HK-2 (cell line): ENCODE measurements at regions not wholly inside any gene's neighbourhood (a gene's known extent, or its start where the extent isn't known, plus 50 kb on each side); places are given as distances from the start of the nearest gene placed in this dataset.
"Not testable (repeated sequence)": the region's sequence is repeated elsewhere in the genome, so short reads cannot be mapped to it uniquely, and the experiment has no call there.

Experiments used
- DNase-seq: peaks from one replicate; pipeline ENCODE4 v3.0.0-alpha.2; 2018; ENCODE audit not compliant: unreplicated experiment

DNA sequence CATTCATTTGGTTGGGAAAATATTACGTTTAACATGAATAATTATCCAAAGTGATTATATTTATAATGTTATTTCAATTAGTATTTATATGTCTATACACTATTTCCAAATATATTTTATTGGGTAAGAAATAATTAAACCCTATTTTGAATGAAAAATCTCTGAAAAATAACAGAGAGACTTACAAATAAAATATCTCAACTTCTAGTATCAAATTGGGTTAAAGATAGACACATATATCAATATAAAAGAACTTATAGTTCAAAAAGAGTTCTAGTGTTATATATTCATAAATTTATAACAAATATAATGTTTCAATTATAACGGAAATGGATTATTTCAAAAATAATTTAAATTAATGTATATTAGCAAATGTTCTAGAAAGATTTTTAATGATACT, 482.6 kb upstream of the PCDH20 start:
- no peak for DNase-seq

- DNase-seq, result no peak
These were observed 475.8 kb upstream of the PCDH20 start for GRCh38 chr13:61891401-61891800.

DNA sequence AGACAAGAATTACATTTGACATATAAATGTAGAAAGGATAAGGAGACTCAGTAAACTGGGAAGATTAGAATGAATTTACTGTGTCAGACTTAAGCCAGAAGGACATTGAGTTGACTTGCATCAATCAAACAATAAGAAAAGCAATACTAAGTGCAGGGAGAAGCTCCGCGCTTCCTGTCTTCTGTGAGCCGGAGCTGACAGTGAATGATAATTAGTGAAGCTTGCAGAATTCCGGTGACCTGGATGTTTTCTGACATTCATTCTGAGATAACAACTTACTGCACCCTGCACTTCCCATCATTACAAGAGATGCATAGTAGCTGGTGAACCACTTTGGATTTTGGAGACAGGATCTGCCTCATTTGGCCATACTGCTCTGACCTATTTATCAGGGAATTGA, 469.2 kb upstream of the PCDH20 start:
- no peak for DNase-seq

GRCh38 chr13:61880578-61881283, 465.1 kb upstream of the PCDH20 start:
- DNase-seq, result peak; percentile 7

DNA sequence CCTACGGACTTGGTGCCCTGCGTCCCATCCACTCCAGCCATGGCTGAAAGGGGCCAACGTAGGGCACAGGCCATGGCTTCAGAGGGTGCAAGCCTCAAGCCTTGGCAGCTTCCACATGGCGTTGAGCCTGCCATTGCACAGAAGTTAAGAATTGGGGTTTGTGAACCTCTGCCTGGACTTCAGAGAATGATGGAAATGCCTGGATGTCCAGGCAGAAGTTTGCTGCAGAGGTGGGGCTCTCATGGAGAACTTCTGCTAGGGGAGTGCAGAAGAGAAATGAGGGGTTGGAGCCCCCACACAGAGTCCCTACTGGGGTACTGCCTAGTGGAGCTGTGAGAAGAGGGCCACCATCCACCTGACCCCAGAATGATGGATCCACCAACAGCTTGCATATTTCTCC, 462.9 kb upstream of the PCDH20 start:
- not testable (repeated sequence) for DNase-seq

DNA sequence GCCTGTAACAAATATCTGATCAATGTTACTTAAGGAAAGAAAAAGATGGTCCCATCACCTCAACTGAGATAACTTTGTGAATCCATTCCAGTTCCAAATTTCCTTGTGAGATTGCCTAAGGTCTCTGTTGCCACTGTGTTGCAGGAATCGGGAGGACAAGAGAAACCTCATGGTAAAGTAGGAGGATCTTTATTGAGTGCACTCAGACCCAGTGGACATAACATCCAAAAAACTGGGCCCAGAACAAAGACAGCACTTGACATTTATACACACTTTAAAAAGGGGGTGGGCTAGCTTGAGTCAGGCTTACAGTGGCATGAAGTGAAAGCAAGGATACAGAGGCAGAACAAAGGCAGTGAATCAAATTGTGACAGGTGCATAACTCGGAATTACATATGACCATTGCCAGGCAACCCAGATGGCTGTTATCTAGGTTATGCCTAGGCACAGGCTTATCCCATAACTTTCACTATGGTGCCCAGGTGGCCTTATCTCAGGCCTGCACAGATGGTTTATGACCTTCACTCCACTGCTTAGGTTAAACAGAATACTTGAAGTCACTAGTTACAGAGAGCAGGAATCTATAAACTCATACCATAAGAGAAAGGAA, 459.4 kb upstream of the PCDH20 start:
- no peak for DNase-seq

DNA sequence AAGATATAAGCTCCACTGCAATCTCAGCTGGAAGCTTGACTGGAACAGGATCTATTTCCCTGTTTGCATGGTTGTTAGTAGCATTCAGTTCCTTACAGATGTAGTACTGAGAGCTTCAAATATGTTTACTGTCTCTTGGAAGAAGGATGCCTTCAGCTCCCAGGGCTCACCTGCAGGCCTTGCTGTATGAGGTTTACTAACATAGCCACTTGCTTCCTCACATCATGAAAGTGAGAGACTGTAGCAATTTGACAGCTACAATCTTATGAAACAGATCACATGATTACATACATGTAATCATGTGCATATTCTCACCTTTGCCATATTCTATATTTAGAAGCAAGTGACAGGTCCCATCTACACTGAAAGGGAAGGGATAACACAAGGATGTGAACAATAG, 458.1 kb upstream of the PCDH20 start:
- DNase-seq, result no peak

DNA sequence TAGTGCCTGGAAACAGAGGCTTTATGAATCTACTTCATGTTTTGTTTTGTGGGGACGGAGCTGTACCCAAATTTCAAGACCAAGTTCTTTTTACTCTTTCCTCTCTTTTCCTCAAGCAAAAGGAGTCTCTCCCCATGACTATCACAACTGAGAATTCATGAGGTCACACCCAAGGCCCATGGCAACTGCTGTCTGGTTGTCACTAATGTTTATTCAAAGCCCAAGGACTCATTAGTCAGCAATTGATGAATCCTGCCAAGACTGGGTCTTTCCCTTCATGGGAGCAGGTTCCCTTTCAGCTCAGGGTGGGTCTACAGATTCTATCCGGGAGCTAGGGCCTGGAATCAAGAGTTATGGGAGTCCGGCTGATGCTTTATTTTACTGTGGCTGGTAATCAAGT, 441.5 kb upstream of the PCDH20 start:
- no peak for DNase-seq

DNA sequence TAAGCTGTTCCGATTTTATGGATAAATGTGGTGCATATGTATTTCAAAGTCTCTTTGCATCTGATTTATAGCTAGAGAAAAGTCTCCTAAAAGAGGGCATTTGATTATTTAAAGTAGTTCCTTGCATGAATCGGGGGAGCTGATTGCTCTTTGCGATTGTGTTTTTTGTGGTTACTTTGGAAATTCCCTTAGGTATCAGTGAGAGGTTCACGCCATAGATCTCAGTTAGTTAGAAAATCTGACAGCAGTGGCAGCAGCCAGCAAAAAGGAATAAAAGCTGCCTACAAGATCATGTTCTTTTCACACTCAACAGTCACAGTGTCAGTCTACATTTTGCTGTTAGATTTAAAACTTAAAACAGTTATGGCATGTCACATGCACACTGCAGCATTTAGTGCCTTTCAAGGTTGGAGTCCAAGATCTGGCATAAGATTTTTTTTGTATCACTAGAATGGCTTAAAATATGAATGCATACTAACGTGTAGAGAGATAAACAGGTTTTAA, 436.5 kb upstream of the PCDH20 start:
- DNase-seq, result no peak

DNA sequence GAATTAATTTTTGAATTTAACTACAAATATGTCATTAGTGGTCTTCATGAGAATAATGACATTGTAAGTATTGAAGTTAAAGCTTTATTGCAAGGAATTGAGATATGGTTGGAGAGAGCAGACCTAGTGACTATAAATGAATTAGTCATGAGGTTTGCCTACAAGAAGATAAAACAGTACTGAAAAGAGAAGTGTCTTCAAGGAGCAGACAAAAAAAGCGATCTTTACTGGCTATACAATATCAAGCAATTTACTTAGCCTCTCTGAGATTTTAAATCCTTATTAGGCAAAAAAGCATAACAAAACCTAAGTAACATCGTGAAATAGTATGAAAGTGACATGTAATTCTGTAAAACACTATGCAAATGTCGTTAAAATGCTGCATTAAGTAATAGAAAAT, 435.1 kb upstream of the PCDH20 start:
- DNase-seq, result no peak

DNA sequence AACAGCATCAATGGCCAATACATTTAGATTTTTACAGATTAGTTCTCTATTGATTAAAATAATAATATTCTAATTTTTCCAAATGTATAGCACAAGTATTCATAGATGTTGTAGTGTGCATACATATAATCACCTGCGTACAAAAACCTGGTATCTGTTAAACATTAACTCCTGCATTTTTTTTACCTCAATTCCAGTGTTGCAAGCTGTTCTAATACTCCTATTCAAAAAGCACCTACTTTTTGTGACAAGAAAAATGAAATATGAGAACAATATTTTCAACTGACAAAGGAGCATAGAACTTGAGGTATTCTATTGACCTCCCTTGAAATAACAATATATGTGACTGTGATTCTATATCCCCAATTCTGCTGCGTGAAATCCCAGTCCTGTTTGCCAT, 422.9 kb upstream of the PCDH20 start:
- no peak for DNase-seq

- no peak for DNase-seq
These were observed 417.6 kb upstream of the PCDH20 start for GRCh38 chr13:61833228-61833627.

DNA sequence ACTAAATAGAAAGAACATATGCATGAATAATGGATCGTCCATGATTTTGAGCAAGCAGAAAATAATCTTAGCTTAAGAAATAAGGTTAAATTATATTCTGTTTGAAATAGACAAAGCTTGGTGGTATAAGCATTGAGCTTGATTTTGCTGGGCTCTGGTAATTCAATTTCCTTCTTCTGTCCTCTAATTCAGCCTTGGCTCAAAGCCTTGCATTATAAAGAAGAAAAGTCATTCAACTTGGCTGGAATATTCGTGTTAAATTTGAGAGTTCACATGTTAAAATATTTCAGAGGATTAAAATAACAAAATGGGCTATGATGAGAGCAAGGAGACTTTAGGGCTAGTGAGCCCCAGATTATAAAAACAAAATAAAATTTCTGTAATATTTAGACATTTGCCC, 415.4 kb upstream of the PCDH20 start:
- no peak for DNase-seq

GRCh38 chr13:61830475-61830874, 414.8 kb upstream of the PCDH20 start:
- no peak for DNase-seq

GRCh38 chr13:61824168-61824567, 408.5 kb upstream of the PCDH20 start:
- DNase-seq, result no peak

DNA sequence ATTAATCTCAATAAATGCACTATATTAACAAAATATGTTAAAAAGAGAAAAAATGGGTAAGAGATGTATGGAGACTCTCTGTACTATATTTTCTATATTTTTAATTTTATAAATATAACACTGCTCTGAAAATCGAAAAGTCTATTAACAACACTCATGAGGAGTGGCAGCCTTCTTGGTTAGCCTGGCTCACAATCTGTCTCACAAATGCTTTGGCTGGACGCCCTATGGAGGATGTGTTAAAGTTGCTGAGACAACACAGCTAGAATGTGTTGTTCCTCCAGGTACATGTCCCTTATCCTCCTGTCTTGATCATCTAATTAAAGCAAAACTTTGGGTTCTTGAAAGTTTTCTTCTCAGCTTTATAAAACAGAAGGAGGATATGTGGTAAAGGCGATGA, 396.6 kb upstream of the PCDH20 start:
- DNase-seq, result no peak

DNA sequence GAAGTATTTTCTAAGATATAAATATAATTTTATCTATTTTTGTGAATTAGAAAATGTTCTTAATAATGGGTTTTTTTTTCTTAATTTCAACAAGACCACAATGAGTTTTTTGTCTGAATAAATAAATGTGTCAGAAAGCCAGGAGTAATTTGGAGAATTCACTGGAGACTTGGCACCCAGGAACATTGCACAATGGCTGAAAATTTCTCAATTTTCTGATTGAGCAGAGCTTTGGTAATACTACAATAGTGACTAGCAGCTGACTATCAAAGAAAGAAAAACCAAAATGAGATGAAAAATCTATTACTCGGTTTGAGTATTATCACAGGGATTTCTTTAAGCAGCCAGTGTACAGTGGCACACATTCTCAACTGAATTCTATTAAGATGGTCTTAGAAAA, 394.4 kb upstream of the PCDH20 start:
- DNase-seq, result no peak

DNA sequence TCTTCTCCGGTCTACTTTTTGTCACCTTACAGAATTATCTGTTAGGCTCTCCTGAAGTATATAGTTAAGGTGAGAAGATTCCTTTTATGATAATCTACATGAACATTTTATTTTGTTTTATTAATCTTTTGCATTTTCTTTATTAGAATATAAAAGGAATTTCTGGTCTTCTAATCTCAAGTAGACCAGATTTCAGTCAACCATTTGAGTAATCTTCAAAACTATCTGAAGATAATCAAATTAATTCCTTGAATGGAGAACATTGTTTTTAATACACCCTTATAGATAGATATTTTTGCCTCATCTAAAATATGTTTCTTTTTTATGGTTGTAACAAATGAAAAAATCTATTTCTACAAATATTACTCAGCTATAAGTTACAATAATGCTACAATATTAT, 381.7 kb upstream of the PCDH20 start:
- DNase-seq, result no peak

- no peak for DNase-seq
These were observed 379.9 kb upstream of the PCDH20 start for GRCh38 chr13:61795580-61795979.

- DNase-seq, result no peak
These were observed 363.8 kb upstream of the PCDH20 start for GRCh38 chr13:61779456-61779855.

DNA sequence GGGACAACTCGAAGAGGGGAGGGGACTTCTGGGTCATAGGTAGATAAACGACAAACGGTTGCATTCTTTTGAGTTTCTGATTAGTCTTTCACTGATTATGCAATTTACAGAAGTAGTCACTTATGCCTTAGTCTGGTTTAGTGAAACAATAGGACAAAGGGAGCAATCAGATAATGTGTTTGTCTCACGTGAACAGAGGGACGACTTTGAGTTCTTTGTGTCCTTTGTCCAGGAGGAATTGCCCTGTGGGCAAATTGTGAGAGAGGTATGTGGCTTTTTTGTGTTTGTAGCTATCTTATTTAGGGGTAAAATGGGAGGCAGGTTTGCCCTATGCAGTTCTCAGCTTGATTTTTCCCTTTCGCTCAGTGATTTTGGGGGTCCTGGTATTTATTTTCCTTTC, 362.9 kb upstream of the PCDH20 start:
- DNase-seq, result no peak

DNA sequence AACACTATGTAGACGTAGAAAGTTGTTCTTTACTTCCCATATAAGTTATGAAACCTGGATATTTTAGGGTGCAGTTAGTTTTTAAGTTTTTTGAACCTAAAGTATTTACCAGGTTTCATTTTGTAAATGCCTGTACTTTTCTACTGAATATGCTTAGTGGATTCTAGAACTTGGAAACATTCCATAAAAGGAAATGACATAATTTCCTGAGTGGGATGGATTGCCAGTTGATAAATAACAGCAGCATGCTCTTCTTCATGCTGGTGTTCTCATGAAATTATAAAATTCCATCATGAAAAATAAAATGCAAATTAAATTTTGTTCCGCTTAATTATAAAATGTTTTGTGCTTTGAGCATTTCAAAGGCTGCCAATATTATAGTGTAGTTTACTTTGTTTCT, 362.2 kb upstream of the PCDH20 start:
- no peak for DNase-seq

DNA sequence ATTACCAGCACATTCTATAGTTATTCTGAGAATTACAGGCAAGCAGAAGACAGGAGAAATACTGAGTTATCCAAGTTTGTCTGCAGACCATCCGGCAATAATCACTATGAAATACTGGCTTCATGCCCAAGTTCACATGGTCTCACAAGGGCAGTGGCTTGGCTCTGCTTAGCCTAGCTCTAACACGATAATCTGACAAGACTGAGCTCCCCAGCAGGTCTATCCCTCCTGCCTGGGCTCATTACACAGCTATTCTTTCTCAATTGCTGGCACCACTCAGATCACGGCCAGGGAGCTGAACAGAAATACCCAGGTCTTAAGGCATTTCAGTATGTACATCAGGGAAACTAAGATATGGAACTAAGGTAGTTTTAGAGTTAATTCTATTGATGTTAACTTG, 361.6 kb upstream of the PCDH20 start:
- no peak for DNase-seq

DNA sequence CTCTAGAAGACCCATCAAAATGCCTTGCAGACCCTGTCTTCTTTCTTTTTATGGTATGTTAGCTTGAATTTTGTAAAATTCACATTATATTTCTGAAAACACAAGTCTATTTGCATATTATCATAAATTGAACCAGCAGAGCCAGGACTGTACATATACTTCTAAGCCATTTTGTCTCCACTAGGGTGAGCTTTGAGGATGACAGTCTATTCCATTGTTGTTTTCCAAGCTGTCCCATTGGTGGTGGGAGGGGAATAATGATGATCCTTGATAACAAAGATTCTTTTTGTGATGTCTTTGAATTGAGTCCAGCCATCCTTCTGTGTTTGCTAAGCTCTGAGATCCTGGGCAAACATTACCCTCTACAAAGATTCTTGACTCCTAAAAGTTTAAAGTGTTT, 359.3 kb upstream of the PCDH20 start:
- no peak for DNase-seq
